ENCODE measurements at regions not wholly inside any gene's neighbourhood (a gene's known extent, or its start where the extent isn't known, plus 50 kb on each side); places are given as distances from the start of the nearest gene placed in this dataset.
"Not testable (repeated sequence)": the region's sequence is repeated elsewhere in the genome, so short reads cannot be mapped to it uniquely, and the experiment has no call there.

GRCh38 chr13:100809856-100810255 lies 135.3 kb upstream of the TMTC4 start:
- no peak for DNase-seq

GRCh38 chr13:100809129-100809390 lies 134.5 kb upstream of the TMTC4 start:
- no peak for DNase-seq

- no peak for DNase-seq
Observed at GRCh38 chr13:100808330-100809128, 133.9 kb upstream of the TMTC4 start.

GRCh38 chr13:100803091-100803490 lies 128.5 kb upstream of the TMTC4 start:
- no peak for DNase-seq

- DNase-seq, result no peak
Observed at GRCh38 chr13:100800283-100800875, 125.8 kb upstream of the TMTC4 start.

GRCh38 chr13:100798739-100799361 lies 124.3 kb upstream of the TMTC4 start:
- no peak for DNase-seq

GRCh38 chr13:100797921-100798320 lies 123.3 kb upstream of the TMTC4 start:
- DNase-seq, result no peak

GRCh38 chr13:100796463-100796862 lies 121.9 kb upstream of the TMTC4 start:
- no peak for DNase-seq

GRCh38 chr13:100794575-100794974 lies 120.0 kb upstream of the TMTC4 start:
- no peak for DNase-seq

GRCh38 chr13:100790405-100790804 lies 115.8 kb upstream of the TMTC4 start:
- no peak for DNase-seq

- no peak for DNase-seq
Observed at GRCh38 chr13:100789968-100790367, 115.4 kb upstream of the TMTC4 start.

- no peak for DNase-seq
Observed at GRCh38 chr13:100789481-100789880, 114.9 kb upstream of the TMTC4 start.

- no peak for DNase-seq
Observed at GRCh38 chr13:100789025-100789424, 114.4 kb upstream of the TMTC4 start.

GRCh38 chr13:100788540-100788939 lies 113.9 kb upstream of the TMTC4 start:
- DNase-seq, result no peak

- no peak for DNase-seq
Observed at GRCh38 chr13:100787899-100788298, 113.3 kb upstream of the TMTC4 start.

- not testable (repeated sequence) for DNase-seq
Observed at GRCh38 chr13:100776686-100777085, 102.1 kb upstream of the TMTC4 start.

GRCh38 chr13:100773923-100774663 lies 99.5 kb upstream of the TMTC4 start:
- DNase-seq, result no peak

- DNase-seq, result no peak
Observed at GRCh38 chr13:100773429-100773828, 98.8 kb upstream of the TMTC4 start.

- DNase-seq, result no peak
Observed at GRCh38 chr13:100767192-100767591, 92.6 kb upstream of the TMTC4 start.

GRCh38 chr13:100766570-100766969 lies 92.0 kb upstream of the TMTC4 start:
- DNase-seq, result not testable (repeated sequence)

- no peak for DNase-seq
Observed at GRCh38 chr13:100764937-100765336, 90.3 kb upstream of the TMTC4 start.

GRCh38 chr13:100762126-100762525 lies 87.5 kb upstream of the TMTC4 start:
- not testable (repeated sequence) for DNase-seq

GRCh38 chr13:100755891-100756290 lies 81.3 kb upstream of the TMTC4 start:
- no peak for DNase-seq

GRCh38 chr13:100754459-100754858 lies 79.9 kb upstream of the TMTC4 start:
- DNase-seq, result no peak

Data from SW 1271 (cell line).